ENCODE measurements at regions not wholly inside any gene's neighbourhood (a gene's known extent, or its start where the extent isn't known, plus 50 kb on each side); places are given as distances from the start of the nearest gene placed in this dataset.
"Not testable (repeated sequence)": the region's sequence is repeated elsewhere in the genome, so short reads cannot be mapped to it uniquely, and the experiment has no call there.

DNA sequence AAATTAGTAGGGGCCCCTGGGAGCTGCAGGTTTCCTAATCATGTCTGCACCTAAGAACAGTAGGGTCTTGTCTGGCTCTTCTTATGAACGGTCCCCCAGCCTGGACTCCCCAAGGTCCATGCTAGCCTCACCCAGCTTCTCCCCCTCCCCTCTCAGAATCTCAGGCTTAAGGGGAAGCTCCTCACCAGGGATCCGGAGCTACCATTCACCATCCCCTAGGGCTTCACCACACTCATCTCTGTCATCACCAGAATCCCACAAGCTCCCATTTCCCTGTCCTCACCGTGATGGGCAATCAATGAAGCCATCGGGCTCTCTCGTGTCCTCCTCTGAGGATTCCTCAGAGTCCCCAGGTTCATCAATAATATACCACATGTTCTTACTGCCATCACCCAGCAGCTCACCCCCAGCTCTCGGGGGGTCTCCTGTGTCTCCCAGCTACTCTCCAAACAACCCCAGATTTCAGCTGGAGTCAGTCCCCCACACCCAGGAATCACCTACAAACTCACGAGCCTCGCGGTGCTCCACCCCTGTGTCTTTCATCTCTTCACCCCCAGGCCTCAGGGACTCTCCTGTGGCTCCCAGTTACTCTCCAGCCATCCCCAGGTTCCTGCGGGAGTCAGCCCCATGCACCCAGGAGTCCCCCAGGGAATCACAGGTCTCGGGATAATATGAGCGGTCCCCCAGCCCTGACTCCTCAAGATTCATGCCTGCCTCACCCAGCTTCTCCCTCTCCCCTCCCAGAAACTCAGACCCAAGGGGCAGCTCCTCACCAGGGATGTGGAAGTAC, 335.6 kb downstream of the CWH43 start:
- H3F3A ChIP-seq (ENCODE audit: insufficient read depth, low read depth); H3K9me2 ChIP-seq (ENCODE audit: insufficient read depth); intact Hi-C loops (cut with micrococcal nuclease; ENCODE audit: unreplicated experiment); H4K20me1 ChIP-seq (ENCODE audit: insufficient read depth); H3K36me3 ChIP-seq (ENCODE audit: low read depth); BruUV-seq (replicated peaks); H3K79me2 ChIP-seq (ENCODE audit: low read depth); H3K27ac ChIP-seq; DNase-seq; H2AFZ ChIP-seq; H3K9me3 ChIP-seq (ENCODE audit: insufficient read depth, low read depth); H3K4me1 ChIP-seq (replicated peaks; ENCODE audit: insufficient read depth); H3K4me2 ChIP-seq; POLR2A ChIA-PET (ENCODE audit: unreplicated experiment); CTCF ChIA-PET; H3K4me3 ChIP-seq: not testable (repeated sequence)
- peaks cover 18% of the 10 kb centered on the region for H3K27me3 ChIP-seq (ENCODE audit: insufficient read depth, low read depth)

DNA sequence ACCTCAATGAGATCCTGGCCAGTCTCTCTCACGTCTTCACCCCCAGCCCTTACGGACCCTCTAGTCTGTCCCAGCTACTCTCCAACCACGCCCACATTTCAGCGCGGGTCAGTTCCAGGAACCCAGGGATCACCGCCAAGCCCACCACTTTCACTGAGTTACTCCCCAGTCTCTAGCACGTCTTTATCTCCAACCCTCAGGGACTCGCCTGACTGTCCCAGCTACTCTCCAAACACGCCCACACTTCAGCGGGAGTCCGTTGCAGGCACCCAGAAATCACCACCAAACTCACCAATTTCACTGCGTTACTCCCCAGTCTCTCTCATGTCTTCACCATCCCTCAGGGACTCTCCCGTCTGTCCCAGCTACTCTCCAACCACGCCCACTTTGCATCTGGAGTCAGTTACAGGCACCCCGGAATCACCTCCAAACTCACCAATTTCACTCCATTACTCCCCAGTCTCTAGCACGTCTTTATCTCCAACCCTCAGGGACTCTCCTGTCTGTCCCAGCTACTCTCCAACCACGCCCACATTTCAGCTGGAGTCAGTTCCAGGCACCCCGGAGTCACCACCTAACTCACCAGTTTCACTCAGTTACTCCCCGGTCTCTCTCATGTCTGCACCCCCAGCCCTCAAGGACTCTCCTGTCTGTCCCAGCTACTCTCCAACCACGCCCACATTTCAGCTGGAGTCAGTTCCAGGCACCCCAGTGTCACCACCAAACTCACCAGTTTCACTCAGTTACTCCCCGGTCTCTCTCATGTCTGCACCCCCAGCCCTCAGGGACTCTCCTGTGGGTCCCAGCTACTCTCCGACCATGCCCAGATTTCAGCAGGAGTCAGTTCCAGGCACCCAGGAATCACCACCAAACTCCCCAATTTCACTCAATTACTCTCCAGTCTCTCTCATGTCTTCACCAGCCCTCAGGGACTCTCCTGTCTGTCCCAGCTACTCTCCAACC, 336.8 kb downstream of the CWH43 start:
- H3K9me3 ChIP-seq (ENCODE audit: insufficient read depth, low read depth); DNase-seq: not testable (repeated sequence)

DNA sequence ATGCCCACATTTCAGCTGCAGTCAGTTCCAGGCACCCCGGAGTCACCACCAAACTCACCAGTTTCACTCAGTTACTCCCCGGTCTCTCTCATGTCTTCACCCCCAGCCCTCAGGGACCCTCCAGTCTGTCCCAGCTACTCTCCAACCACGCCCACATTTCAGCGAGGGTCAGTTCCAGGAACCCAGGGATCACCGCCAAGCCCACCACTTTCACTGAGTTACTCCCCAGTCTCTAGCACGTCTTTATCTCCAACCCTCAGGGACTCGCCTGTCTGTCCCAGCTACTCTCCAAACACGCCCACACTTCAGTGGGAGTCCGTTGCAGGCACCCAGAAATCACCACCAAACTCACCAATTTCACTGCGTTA, 337.5 kb downstream of the CWH43 start:
- H3K4me3 ChIP-seq; H3K27ac ChIP-seq; H3K9me3 ChIP-seq (ENCODE audit: insufficient read depth, low read depth); POLR2A ChIA-PET (ENCODE audit: unreplicated experiment); H3K79me2 ChIP-seq (ENCODE audit: low read depth); CTCF ChIA-PET; H3K36me3 ChIP-seq (ENCODE audit: low read depth); intact Hi-C loops (cut with micrococcal nuclease; ENCODE audit: unreplicated experiment); H3K4me1 ChIP-seq (replicated peaks; ENCODE audit: insufficient read depth); H3F3A ChIP-seq (ENCODE audit: insufficient read depth, low read depth); DNase-seq; H4K20me1 ChIP-seq (ENCODE audit: insufficient read depth); BruUV-seq (replicated peaks); H2AFZ ChIP-seq; H3K9me2 ChIP-seq (ENCODE audit: insufficient read depth); H3K4me2 ChIP-seq: not testable (repeated sequence)
- H3K27me3 ChIP-seq (ENCODE audit: insufficient read depth, low read depth), result peaks cover 18% of the 10 kb centered on the region

More for the DNA sequence above, 336.8 kb downstream of the CWH43 start:
- H3K27me3 ChIP-seq (ENCODE audit: insufficient read depth, low read depth), result peaks cover 18% of the 10 kb centered on the region
- H3F3A ChIP-seq (ENCODE audit: insufficient read depth, low read depth); H3K4me1 ChIP-seq (replicated peaks; ENCODE audit: insufficient read depth); H3K4me2 ChIP-seq; H3K79me2 ChIP-seq (ENCODE audit: low read depth); H3K36me3 ChIP-seq (ENCODE audit: low read depth); POLR2A ChIA-PET (ENCODE audit: unreplicated experiment); CTCF ChIA-PET; BruUV-seq (replicated peaks); H3K9me2 ChIP-seq (ENCODE audit: insufficient read depth); H2AFZ ChIP-seq; H3K4me3 ChIP-seq; intact Hi-C loops (cut with micrococcal nuclease; ENCODE audit: unreplicated experiment); H4K20me1 ChIP-seq (ENCODE audit: insufficient read depth); H3K27ac ChIP-seq: not testable (repeated sequence)

Measured in PC-9 (cell line).